Spleen (tissue), 7 donors: ENCODE measurements at regions not wholly inside any gene's neighbourhood (a gene's known extent, or its start where the extent isn't known, plus 50 kb on each side); places are given as distances from the start of the nearest gene placed in this dataset.

ENCODE experiments used
- CTCF ChIP-seq, 11 experiments: fragments of 200-600 bp in 7 of 11; fragments of 450-650 bp in 4 of 11; sonication (generic) in 4 of 11; IDR thresholded peaks in 8 of 11; conservative IDR thresholded peaks in 3 of 11; 1 replicate in 7 of 11; 2 replicates in 4 of 11; pipeline versions ENCODE4 v1.4.0 to v1.8.0; 2016 to 2021; ENCODE audit warnings: antibody characterized with exemption in 11 of 11, inconsistent platforms in 4 of 11, mild to moderate bottlenecking in 1 of 11
- POLR2A ChIP-seq, 3 donors: fragments of 450-650 bp; IDR thresholded peaks; one replicate each; pipeline ENCODE4 v1.5.1; 2017; ENCODE audit warnings: antibody characterized with exemption in 3 of 3, mild to moderate bottlenecking in 1 of 3
- donor health status: DM: no; HTN: no; CAD: no; lungs with moderate emphysema.
- donor health status: DM: no; HTN: no; CAD: no.
- donor health status: DM: no; HTN: no; CAD: no.

GRCh38 chr11:92670308-92670890 is 299.1 kb upstream of the MTNR1B start:
- TF ChIP-seq CTCF (IDR thresholded peaks at IDR 0.05 in 8 of 11, conservative IDR thresholded peaks at IDR 0.05 in 3 of 11): no peak
- no peak for TF ChIP-seq POLR2A (IDR thresholded peaks at IDR 0.05)
